Inflammatory macrophage (primary cell): ENCODE measurements at regions not wholly inside any gene's neighbourhood (a gene's known extent, or its start where the extent isn't known, plus 50 kb on each side); places are given as distances from the start of the nearest gene placed in this dataset.

Experiments used
- DNase-seq, 2 donors: peaks; one replicate each; pipeline ENCODE4 v3.0.0-alpha.2; 2020 to 2022

DNA sequence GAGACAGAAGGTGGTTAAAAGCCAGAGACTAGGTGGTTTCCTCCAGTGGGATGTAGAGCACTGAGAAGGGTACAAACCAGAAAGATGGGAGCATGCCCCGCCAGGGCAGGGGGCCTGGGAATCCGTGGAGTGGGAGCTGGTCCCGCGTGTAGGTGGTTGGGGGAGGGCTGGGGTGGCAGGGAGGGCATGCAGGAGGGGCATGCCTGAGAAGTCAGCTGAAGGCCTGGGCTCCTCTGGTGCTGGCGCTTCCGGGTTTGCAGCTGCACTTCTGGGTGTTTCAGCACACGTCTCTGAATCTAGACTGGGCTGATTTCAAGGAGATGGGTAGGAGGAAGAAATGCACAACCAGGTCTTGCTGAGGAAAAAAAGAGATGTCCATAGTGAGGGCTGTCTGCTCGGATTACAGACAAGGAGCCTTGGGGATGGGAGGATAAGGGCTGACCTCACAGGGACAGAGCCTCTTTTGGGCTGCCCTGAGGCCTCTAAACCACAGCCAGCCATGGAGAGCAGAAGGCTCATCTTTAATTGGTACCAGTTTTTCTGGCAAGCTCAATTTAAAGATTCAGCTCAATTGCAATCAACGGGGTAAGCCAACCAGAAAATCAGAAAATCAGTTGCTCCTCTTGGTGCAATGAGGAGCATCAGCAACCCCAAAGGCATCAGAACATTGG, 151.9 kb downstream of the FAM43A start:
- no peak for DNase-seq

DNA sequence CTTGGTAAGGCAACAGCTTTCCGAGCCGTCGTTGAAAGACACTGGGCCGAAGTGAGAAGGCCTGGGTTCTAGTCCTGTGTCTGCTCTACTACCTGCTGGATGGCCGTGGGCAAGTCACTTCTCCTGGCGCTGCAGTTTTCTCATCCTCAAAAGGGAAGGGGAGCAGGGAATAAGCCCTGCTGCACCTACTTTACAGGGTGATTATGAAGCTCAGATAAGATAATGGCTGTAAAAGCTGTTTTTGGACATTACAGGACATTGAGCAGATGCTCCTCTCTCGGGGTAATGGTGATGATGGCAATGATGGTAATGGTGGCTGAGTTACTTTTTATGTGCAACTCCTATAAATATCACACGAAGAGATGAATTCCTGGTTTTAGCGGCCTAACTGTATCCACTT, 152.6 kb downstream of the FAM43A start:
- no peak for DNase-seq

DNA sequence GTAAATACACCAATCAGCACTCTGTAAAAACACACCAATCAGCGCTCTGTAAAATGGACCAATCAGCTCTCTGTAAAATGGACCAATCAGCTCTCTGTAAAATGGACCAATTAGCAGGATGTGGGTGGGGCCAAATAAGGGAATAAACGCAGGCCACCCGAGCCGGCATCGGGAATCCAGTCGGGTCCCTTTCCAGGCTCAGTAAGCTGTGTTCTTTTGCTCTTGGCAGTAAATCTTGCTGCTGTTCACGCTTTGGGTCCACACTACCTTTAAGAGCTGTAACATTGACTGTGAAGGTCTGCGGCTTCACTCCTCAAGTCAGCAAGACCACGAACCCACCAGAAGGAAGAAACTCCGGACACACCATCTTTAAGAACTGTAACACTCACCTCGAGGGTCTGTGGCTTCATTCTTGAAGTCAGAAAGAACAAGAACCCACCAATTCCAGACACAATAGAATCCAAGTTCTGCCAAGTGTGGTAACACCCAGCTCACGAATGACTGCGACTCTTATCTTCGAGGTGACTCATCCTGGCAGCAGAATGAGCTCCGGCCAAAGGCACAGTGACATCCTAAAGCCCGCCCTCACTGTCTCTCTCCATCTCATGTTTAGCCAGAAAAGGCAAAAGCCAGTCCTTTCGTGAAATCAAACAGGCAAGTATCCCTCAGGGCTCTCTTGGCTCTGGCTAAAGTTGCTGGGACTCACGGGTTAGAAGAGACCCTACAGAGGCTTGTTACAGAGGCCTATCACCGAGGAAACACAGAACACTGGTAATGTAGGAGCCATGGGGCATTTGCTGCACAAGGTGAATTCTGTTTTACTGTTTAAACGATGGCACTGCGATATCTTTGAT, 155.2 kb downstream of the FAM43A start:
- DNase-seq = no peak

DNA sequence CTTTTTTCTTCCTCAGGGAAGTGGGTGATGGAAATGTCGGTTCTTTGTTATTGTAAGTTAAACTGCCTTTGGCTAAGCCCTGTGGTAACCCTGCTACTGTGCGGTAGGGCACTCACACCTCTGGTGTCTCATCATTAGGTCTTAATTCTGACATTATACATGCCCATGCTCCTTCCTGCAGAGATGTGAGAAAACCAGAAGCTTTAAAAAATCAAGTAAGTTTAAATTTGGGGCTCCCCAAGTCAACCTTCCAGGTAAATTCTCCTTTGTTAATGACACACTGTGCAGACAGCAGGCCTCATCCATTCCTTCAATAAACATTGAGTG, 155.8 kb downstream of the FAM43A start:
- DNase-seq = no peak

DNA sequence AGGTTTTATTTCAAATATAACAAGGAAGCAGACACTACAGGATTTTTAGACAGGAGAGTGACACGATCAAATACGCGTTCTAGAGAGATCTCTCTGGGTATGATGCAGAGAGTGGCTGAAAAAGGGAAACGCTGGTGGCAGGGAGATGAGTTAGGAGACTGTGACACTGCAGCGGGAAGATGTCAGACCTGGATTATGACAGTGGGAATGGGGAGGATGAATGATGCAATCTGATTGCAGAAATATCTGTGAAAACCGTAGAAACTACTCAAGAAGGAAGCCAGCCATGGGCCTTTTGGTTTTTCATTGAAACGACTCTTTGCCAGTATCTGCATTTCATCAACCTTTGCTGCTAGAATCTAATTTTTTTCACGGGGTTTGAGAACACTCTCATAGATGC, 157.9 kb downstream of the FAM43A start:
- peak; percentile 62 to 78 for DNase-seq

DNA sequence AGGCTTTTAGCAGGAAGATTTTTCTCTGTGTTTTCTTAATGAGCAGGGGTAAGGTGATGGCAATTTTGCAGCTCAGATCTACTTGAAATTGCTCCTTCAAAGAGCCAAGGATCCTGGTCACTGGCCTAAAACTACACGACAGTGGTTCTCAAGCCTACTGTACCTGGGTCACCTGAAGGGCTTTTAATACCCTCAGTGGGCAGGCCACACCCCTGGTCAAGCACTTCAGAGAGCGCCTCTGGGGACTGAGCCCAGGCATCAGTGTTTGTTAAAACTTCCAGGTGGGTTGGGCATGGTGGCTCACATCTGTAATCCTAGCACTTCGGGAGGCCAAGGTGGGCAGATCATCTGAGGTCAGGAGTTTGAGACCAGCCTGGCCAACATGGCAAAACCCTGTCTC, 158.4 kb downstream of the FAM43A start:
- DNase-seq = no peak

DNA sequence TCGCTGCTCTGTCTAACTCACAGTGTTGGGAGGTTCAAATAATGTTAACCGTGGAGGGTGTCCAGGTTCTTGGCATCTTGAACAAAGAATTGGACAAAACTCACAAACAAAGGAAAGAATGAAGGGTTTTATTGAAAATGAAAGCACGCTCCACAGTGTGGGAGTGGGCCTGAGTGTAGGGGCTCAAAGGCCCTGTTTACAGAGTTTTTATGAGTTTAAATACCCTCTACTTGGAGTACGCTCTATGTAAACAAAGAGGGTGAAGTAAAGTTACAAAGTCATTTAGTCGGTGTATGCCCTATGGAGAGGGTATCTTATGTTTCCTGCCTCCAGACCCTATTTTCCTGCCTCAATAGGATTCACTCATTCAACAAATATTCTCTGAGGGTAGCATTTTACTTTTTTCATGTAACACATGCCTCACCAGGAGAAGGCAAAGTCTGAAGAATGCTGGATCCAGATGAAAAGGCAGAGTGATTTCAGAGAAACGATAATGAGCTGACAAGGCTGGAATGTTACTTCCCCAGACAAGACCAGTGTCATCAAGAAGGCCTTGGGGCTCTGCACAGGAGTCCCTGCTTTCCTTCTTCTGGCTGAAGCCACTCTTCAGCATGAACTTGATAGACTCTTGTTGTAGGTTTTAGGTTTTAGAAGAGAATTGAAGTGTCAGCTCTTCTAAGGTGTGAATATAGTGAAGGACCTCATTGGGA, 163.6 kb downstream of the FAM43A start:
- DNase-seq = peak; percentile 26 to 34

DNA sequence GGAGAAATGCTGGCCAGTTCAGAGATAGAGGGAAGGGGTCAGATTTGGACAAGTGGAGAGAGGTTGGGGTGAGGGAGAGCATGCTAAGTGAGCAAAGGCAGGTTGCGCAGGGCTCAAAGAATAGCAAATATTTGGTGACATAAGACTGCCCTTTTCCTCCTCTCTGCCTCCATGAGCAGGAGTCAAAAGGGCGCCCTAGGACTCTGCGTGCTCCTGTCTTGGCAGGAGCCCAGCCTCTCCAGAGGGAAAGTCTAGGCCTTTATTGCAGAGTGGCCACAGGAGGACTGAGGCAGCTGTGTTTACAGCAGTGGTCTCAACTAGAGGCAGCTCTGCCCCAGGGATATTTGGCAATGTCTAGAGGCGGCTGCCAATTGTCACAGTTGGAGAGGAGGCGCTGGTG, 165.6 kb downstream of the FAM43A start:
- no peak for DNase-seq

DNA sequence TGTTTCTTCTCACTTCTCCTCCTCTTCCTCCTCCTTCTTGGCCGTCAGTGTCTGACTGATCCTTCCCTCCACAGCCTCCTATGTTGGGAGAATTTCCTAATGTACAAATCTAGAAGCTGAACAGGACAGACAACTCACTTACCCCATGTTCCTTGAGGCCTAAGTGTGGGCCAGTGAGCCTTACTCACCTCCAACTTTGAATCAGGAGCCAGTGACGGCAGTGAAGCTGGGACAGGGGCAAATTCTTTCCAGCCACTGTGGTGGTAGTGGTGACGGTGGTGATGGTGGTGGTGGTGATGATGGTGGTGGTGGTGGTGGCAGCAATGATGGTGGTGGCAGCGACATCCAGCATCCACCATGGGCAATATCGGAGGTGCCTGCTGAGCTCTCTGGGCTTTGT, 166.3 kb downstream of the FAM43A start:
- DNase-seq = no peak

DNA sequence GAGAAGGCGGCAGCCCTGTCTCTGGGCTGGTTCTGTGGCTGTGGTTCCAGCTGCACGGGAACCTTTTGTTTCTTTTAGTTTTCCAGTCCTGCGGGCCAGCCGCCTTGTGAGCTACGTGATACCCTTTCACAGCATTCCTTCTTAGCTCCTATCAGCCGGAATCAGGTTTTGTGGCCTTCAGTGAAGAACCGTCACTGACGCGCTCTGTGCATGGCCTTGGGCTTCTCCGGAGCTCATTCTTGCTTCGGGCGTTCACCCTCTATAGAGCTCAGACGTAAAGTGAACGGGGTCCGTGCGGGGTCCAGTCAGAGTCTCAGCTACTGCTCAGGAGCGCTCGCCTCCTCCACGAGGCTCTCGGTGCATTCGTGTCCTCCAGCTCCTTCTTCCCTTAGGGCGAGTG, 166.7 kb downstream of the FAM43A start:
- no peak for DNase-seq

DNA sequence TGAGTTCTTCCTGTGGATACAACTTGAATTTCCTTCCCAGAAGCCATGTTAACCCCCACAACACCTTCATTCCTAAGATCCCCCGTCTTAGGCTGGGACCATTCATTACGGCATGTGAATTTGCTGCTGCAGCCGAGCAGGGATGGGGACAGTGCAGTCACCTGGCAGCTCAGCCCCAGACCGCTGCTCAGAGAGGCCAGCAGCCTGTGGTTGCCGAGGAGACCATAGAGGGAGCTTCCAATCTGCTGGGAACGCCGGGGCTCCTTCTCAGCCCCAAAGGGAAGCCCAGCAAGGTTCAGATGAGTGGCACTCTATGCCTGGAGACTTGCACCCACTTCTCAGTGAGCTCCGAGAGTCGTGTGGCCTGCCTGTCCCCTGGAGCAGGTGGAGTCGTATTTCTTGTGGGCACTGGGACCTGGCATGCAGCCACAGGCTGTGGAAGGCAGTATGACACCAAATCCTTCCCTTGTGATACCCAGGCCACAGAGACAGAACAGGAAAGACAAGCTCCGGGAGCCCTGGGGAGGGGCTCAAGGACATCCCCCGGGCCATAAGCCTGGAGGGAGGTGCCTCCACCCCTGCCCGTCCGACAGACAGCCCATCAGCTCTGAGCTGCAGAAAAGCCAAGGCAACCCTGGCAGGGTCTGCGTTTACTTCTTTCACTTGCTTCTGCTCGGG, 167.3 kb downstream of the FAM43A start:
- no peak for DNase-seq

DNA sequence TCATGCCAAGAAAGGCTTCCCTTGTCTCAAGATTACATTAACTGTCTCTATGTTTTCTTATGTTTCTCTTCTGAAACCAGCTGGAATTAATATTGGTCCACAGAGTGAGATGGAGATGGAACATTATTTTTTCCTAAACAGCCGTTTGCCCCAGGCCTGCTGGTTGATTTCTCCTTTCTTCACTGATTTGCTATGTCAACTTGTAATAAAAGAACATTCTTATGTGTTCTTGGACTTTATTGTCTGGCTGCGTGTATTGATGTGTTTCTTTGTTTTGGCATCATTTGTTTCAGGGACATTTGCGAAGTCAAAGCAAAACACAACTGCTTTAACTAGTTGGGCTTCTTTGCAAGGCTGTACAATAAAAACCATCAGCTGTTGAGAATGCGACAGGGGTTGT, 168.5 kb downstream of the FAM43A start:
- DNase-seq = no peak

DNA sequence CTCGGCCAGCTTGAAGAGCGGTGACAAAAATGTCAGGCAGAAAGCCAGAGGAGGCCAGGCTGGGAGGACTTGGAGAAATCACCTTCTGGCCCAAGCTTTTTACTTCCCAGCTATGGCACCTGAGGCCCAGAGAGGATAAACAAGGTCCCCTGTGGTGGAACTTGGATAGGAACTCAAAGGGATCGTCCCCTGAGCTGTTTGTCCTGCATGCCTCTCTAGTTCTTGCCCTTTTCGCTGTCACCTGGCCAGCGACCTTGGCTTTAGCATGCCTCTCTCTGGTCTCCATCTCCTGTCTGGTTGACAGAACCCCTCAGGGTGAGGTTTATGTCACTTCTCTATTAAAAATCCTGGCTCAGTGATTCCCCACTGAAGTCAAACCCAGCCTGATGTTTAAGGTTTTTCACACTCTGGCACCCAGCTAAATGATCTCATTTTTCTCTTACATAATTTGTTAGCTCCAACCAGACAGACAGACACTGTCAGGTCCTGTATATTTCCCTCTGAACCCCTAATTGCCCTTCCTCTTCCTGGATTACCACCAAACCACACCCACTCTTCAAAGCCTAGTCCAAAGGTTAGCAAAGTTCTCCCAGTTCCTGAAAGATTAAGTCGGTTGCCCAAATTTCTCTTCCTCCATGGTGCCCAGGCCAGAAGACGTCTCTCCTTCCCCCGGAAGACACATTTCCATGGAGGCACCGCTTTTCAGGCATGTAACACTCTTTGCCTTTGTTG, 169.1 kb downstream of the FAM43A start:
- peak; percentile 83 to 89 for DNase-seq

DNA sequence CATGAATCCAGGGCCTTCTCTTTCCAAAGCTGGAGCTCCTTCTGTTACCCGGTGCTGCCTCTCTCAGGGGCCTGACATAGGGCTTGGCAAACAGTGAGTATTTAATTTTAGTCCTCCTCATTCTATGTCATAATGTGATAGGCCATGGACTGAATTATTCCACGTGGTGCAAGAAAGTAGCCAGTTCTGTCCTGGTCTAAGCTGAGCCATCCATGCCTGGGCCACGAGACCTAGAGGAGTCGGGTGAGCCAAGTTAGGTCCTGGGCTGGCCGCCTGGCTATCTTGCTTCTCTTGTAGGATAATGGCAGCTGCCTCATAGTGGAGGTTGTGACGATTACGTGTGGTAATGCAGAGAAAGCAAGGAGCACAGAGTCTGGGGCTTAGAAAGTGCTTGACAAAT, 170.6 kb downstream of the FAM43A start:
- DNase-seq = no peak

DNA sequence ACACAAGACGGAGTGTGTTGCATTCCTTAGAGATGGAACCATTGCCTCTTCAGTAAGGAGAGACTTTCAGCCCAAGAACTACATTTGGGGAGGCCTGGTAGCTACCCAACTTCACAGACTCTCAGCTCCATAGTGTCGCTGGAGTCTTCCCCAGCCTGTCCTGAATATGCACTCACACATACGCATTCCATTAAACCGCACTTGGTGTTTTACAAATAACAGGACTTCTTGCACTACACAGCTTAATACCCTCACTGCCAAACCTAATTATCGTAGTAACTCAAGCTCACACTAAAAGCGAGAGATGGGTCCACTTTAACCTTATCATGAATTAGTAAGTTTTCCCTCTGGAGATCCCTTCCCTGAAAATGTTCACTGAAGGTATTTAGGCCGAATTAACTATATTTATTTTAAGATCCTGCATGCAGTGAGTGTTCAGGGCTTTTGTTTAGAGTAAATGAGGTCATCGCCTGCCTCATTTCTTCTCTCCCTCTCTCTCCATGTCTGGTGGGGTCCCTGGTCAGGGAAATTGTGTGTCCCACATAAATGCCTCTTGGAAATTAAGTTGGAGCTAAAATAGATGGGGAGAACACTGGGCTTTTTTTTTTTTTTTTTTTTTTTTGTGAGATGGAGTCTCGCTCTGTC, 171.9 kb downstream of the FAM43A start:
- DNase-seq = no peak

DNA sequence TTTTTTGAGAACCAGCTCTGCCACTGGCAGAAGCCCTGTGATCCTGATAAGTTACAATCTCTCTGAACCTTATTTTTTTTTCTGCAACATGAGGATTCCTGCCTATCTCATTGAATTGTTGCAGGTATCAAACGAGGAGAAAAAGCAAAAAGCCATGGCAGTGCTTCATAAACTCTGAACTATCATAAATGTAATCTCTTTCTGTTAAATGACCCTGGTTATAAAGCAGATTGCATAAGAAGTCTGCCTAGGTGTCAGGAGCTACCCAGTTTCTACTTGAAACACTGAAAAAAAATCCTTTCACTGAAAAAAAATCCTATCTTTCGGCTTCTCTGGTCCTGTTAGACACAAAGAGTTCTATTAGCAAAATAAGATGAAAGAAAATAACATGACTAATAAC, 172.7 kb downstream of the FAM43A start:
- no peak for DNase-seq

DNA sequence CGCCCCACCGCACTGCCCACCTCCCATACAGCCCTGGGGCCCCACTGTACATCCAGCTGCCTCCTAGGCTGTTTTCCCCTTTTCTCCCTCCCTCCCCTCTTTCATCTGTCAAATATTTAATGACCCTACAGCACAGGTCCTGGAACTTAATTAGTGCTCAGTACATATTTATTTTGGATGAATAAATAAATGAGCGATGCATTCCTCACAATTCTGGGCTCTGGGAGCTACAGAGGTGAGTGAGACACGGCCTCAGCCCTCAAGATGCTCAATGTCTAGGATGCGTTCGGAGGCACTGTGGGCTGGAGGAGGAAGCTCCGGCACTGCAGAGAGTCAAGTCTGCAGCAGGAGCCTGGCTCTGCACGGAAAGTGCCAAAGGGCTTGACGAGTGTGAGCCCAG, 175.0 kb downstream of the FAM43A start:
- no peak for DNase-seq

DNA sequence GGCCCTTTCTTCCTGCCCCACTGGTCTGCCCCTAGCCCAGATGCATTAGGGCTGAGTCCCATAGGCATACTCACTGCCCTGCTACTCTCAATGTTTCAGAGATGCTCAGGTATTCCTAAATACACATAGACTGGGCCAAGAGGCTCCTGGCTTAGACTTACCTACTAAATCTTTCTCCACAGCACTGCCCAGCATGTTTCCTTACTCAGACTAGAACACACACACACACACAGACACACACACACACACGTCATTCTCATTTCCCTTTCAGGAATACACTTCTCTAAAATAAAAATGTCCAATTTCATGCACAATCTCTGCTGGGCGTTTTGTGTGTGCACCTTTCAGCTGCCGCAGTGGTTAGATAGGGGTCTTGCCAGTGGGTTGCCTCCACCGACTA, 175.7 kb downstream of the FAM43A start:
- DNase-seq = peak; percentile 66 to 72

DNA sequence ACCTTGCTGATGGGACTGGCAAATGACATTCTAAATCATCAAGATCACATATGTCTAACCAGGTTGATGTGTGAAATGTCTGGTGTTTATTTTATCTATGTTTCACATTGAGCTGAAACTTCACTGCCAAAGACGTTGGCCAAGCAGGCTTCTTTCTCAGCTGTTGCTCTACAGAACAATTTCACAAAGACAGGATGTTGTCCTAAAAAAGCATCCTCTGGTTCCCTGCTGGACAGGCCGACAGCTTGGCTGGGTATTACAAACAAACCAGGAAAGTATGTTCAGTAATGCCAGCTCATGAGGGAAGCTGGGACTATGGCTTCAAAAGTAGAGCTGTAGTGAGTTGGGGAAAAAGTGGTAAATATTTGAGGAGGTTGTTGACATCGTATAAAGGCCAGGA, 179.4 kb downstream of the FAM43A start:
- DNase-seq = no peak

DNA sequence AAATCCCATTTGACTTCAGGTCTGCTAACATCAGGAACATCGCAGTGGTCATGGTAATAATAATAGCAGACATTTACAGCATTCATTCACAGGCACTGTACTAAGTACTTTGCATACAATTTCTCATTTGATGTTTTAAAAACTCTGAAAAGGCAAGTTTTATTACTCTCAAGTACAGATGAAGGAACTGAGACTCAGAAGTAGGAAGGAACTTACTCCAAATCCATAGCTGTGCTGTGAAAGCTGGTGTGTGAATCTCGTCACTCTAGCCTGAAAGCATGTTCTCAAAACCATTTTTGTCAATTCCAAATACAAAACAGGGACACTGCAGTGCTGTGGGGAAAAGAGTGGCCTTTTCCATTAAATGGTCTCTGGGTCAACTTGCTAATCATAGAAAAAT, 179.9 kb downstream of the FAM43A start:
- DNase-seq = peak; percentile 39 to 50

DNA sequence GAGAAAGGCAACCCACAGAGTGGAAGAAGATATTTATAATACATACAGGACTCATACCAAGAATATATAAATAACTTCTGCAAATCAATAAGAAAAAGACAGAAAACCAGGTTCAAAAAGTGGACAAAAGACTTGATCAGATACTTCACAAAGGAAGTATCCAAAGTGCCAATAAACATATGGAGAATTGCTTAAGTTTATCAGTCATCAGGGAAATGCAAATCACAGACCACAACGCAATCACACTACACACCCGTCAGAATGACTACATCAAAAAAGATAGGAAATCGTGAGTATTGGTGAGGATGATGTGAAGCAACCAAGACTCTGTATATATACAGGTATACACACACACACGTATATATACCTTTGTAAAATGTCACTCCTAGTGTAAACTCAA, 180.6 kb downstream of the FAM43A start:
- DNase-seq = peak; percentile 21 to 44
